Nephron progenitor cell (in vitro differentiated cells): ENCODE measurements at regions not wholly inside any gene's neighbourhood (a gene's known extent, or its start where the extent isn't known, plus 50 kb on each side); places are given as distances from the start of the nearest gene placed in this dataset.

Source experiments
- DNase-seq: peaks from one replicate; pipeline ENCODE4 v3.0.0; 2021
- H3K27ac Mint-ChIP-seq: 2 replicates; pipeline ENCODE4 v1.8.0; 2021; ENCODE audit warnings: mild to moderate bottlenecking, moderate library complexity, mixed read lengths
- H3K27me3 Mint-ChIP-seq: 2 replicates; pipeline ENCODE4 v1.8.0; 2021; ENCODE audit warnings: mild to moderate bottlenecking, low read depth, mixed read lengths; ENCODE audit not compliant: poor library complexity
- H3K36me3 Mint-ChIP-seq: 2 replicates; pipeline ENCODE4 v1.8.0; 2021; ENCODE audit warnings: low read depth, mixed read lengths
- H3K4me1 Mint-ChIP-seq: 2 replicates; pipeline ENCODE4 v1.8.0; 2021; ENCODE audit warnings: mixed read lengths
- H3K4me3 Mint-ChIP-seq: 2 replicates; pipeline ENCODE4 v1.8.0; 2021; ENCODE audit warnings: mild to moderate bottlenecking, moderate library complexity, mixed read lengths
- H3K9me3 Mint-ChIP-seq: 2 replicates; pipeline ENCODE4 v1.8.0; 2021; ENCODE audit warnings: mild to moderate bottlenecking, moderate library complexity, mixed read lengths
- TF ChIP-seq, protein P1 (sequence below): fragments of 200-600 bp; sonication (generic); IDR thresholded peaks from 2 replicates; pipeline ENCODE4 v1.5.0; 2021; ENCODE audit warnings: antibody characterized with exemption

DNA sequence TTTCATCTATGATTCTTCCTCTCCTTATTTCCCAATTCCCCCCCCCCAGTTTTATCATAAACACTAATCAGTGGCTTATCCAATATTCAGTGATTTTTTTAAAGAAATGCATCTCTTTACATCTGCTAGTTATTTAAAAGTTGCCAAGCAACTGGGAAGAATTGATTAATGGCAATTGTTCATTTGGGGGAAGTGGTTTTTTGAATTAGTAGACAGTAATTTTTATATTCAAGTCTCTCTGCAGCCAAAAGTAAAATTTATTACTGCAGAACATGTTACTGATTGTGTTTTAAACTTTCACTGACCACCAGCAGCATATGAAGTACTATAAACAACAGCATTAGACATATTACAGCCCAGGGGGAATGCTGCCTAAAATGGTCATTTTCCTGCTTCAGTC is 308.8 kb upstream of the NREP start:
- Mint-ChIP-seq H3K27ac (no peak overlapping the region), H3K36me3 (no peaks in the 10 kb centered on the region), H3K27me3 (no peaks in the 10 kb centered on the region), H3K9me3 (no peaks in the 10 kb centered on the region), H3K4me3 (no peak overlapping the region), H3K4me1 (no peaks in the 10 kb centered on the region)
- no peak for DNase-seq
- TF ChIP-seq, protein P1, sequence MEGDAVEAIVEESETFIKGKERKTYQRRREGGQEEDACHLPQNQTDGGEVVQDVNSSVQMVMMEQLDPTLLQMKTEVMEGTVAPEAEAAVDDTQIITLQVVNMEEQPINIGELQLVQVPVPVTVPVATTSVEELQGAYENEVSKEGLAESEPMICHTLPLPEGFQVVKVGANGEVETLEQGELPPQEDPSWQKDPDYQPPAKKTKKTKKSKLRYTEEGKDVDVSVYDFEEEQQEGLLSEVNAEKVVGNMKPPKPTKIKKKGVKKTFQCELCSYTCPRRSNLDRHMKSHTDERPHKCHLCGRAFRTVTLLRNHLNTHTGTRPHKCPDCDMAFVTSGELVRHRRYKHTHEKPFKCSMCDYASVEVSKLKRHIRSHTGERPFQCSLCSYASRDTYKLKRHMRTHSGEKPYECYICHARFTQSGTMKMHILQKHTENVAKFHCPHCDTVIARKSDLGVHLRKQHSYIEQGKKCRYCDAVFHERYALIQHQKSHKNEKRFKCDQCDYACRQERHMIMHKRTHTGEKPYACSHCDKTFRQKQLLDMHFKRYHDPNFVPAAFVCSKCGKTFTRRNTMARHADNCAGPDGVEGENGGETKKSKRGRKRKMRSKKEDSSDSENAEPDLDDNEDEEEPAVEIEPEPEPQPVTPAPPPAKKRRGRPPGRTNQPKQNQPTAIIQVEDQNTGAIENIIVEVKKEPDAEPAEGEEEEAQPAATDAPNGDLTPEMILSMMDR: no peak

DNA sequence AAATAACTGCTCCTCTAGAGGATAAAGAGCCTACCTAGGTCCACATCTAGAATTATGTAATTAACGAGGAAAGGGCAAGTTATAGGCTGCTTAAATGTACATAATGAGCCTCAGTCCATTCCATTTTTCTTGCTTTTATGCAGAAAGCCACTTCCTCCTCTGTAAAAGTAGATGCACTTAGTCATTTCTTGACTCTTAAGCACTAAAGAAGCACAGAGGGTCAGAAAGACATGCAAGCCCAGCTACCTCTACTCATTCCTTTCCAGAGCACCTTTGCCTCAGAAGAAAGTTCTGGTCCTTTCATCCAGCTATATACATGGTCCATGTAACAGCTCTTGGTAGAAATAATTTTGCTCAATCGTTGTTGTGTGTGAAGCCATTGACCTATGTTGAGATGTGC is 308.0 kb upstream of the NREP start:
- Mint-ChIP-seq H3K27ac (no peak overlapping the region), H3K9me3 (no peaks in the 10 kb centered on the region), H3K4me1 (no peaks in the 10 kb centered on the region), H3K36me3 (no peaks in the 10 kb centered on the region), H3K4me3 (no peak overlapping the region), H3K27me3 (no peaks in the 10 kb centered on the region)
- TF ChIP-seq, protein P1: no peak
- DNase-seq: no peak

DNA sequence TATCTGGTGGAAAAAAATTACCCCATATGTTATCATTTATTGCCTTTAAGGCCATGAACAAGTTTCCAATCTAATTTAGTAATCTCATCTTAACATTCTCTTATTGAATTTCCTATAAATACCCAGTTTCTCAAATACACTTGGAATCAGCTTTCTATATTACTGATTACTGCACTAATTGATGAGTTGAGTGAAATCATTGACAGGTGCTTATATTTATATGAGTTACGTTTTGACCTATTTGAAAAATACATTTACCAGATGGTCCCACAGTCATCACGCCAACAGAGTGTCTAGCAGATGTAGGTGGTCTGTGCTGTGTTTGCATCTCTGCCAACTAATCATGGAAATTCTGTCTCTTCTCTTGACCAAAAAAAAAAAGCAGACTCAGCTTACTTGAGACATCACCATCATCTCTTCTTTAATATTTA is 307.3 kb upstream of the NREP start:
- TF ChIP-seq, protein P1: no peak
- DNase-seq: no peak
- Mint-ChIP-seq H3K36me3 (no peaks in the 10 kb centered on the region), H3K9me3 (no peaks in the 10 kb centered on the region), H3K27me3 (no peaks in the 10 kb centered on the region), H3K4me1 (no peaks in the 10 kb centered on the region), H3K27ac (no peak overlapping the region), H3K4me3 (no peak overlapping the region)

DNA sequence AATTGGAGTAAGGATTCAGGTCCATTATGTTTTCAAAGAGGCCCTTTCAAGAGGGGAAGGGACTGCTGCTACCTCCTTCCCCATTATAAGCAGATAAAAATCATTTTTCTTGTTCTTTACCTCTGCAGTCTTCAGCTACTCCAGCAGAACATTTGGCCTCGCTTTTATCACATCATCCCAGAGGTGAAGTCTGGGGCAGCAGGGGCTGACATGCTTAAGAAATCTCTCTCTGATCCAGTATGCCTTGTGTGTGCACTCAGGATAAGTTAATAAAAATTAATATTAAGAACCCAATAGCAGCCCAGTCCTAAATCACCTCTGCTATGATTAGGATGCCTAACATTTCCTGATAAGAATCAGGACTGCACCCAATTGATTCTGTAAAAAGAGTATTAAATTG is 306.9 kb upstream of the NREP start:
- TF ChIP-seq, protein P1: no peak
- H3K9me3 Mint-ChIP-seq: no peaks in the 10 kb centered on the region
- DNase-seq: no peak
- H3K36me3 Mint-ChIP-seq: no peaks in the 10 kb centered on the region
- no peak overlapping the region for H3K4me3 Mint-ChIP-seq
- no peak overlapping the region for H3K27ac Mint-ChIP-seq
- H3K27me3 Mint-ChIP-seq: no peaks in the 10 kb centered on the region
- H3K4me1 Mint-ChIP-seq: no peaks in the 10 kb centered on the region

DNA sequence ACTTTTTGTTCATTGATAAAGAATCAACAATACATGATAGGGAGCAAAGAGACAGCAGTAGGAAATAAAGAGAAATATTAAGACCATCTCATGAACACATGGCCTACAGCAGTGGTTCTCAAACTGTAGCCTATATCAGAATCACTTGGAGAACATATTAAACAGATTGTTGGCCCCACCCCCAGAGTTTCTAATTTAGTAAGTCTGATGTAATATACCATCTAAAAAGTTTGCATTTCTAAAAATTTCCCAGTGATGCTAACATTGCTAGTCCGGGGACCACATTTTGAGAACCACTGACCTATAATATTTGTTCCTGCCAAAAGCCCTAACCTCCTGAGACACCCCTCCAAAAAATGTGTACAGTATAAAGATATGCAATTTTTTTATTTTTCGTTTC is 306.2 kb upstream of the NREP start:
- no peak for DNase-seq
- H3K4me3 Mint-ChIP-seq: no peak overlapping the region
- H3K36me3 Mint-ChIP-seq: no peaks in the 10 kb centered on the region
- TF ChIP-seq, protein P1: no peak
- H3K4me1 Mint-ChIP-seq: no peaks in the 10 kb centered on the region
- no peaks in the 10 kb centered on the region for H3K9me3 Mint-ChIP-seq
- no peak overlapping the region for H3K27ac Mint-ChIP-seq
- no peaks in the 10 kb centered on the region for H3K27me3 Mint-ChIP-seq

DNA sequence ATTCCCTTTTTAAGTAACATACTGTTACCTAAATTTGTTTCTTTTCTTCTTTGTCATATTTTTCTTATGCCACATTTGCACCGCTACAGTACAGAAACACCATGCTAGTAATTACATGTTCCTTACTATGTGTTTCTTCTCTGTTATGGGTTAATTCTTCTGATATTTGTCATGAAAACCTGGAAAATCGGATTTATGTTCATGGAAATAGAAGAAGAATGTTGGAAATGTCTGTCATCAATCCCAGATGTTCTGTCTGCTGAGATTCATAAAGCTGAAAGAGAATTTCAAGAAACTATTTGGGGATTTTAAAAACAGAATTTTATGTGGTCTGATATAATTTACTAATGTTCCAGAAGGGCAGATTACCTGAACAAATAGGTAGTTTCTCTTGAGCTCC is 305.2 kb upstream of the NREP start:
- no peak overlapping the region for H3K27ac Mint-ChIP-seq
- H3K9me3 Mint-ChIP-seq: no peaks in the 10 kb centered on the region
- DNase-seq: no peak

More for the DNA sequence above, 305.2 kb upstream of the NREP start:
- Mint-ChIP-seq H3K4me1 (no peaks in the 10 kb centered on the region), H3K4me3 (no peak overlapping the region), H3K27me3 (no peaks in the 10 kb centered on the region), H3K36me3 (no peaks in the 10 kb centered on the region)
- TF ChIP-seq, protein P1: no peak
